HFF-Myc (cell line): ENCODE measurements at regions not wholly inside any gene's neighbourhood (a gene's known extent, or its start where the extent isn't known, plus 50 kb on each side); places are given as distances from the start of the nearest gene placed in this dataset.

Experiments
- DNase-seq: peaks from one replicate; pipeline ENCODE4 v3.0.0-alpha.2; 2011; ENCODE audit warnings: low read depth; ENCODE audit errors: extremely low read depth
- H3K4me3 ChIP-seq: replicated peaks from 2 replicates; pipeline ENCODE4 v1.5.1; 2011; ENCODE audit warnings: low read depth, mild to moderate bottlenecking, control low read depth, low read length
- TF ChIP-seq, protein P1 (sequence below): IDR thresholded peaks from 2 replicates; pipeline ENCODE4 v1.5.1; 2012; ENCODE audit warnings: mild to moderate bottlenecking, low read depth, low read length, control low read depth; ENCODE audit errors: missing control alignments

DNA sequence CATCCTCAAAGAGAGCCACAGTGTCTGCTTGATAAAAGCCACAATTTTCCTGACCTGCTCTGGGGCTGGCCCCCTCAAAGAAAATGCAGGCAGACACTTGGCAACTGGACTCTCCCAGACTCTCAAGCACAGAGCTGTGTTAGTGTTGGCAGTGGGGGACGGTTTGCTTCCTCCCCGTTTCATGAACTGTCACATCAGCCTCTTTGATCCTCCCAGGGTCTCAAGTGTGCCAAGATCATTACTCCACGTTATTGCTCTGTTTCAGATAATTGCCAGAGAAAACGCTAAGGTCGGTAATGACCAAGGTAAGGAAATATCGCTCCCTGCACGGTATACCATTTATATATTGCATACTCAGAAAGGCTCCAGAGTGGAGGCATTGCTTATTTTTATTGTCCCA lies 138.8 kb downstream of the NTMT2 start:
- H3K4me3 ChIP-seq = no peak overlapping the region
- TF ChIP-seq, protein P1, sequence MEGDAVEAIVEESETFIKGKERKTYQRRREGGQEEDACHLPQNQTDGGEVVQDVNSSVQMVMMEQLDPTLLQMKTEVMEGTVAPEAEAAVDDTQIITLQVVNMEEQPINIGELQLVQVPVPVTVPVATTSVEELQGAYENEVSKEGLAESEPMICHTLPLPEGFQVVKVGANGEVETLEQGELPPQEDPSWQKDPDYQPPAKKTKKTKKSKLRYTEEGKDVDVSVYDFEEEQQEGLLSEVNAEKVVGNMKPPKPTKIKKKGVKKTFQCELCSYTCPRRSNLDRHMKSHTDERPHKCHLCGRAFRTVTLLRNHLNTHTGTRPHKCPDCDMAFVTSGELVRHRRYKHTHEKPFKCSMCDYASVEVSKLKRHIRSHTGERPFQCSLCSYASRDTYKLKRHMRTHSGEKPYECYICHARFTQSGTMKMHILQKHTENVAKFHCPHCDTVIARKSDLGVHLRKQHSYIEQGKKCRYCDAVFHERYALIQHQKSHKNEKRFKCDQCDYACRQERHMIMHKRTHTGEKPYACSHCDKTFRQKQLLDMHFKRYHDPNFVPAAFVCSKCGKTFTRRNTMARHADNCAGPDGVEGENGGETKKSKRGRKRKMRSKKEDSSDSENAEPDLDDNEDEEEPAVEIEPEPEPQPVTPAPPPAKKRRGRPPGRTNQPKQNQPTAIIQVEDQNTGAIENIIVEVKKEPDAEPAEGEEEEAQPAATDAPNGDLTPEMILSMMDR = no peak
- DNase-seq = no peak

GRCh38 chr1:170284951-170285350 lies 139.2 kb downstream of the NTMT2 start:
- no peak for DNase-seq
- no peak overlapping the region for H3K4me3 ChIP-seq
- TF ChIP-seq, protein P1 = no peak

GRCh38 chr1:170288155-170288554 lies 142.4 kb downstream of the NTMT2 start:
- H3K4me3 ChIP-seq = no peak overlapping the region
- TF ChIP-seq, protein P1 = no peak
- no peak for DNase-seq

GRCh38 chr1:170290276-170290675 lies 144.5 kb downstream of the NTMT2 start:
- H3K4me3 ChIP-seq = no peak overlapping the region
- DNase-seq = no peak
- TF ChIP-seq, protein P1 = no peak

DNA sequence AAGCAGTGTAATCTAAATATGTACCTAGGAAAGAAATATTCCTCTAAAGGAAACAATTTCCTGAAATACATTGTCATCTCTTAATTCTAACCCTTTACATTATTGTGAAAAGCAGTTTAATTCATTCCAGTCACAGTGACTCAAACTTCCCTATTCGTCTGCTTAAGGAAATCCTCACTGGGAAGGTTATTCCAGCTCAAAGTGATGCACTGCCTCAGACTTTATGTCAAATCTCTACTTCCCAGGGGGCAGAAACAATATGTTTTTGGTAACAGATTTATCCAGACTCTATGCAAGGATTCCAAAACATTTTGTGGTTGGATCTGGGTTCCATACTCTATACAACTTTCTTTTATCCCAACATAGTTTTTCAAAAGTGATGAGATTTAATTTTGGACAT lies 145.2 kb downstream of the NTMT2 start:
- TF ChIP-seq, protein P1 = no peak
- H3K4me3 ChIP-seq = no peak overlapping the region
- no peak for DNase-seq

- DNase-seq = no peak
- TF ChIP-seq, protein P1 = no peak
- no peak overlapping the region for H3K4me3 ChIP-seq
These were observed 145.8 kb downstream of the NTMT2 start for GRCh38 chr1:170291516-170291915.

GRCh38 chr1:170296211-170296610 lies 150.5 kb downstream of the NTMT2 start:
- no peak overlapping the region for H3K4me3 ChIP-seq
- DNase-seq = no peak
- TF ChIP-seq, protein P1 = no peak
